Fibroblast of the aortic adventitia (primary cell): ENCODE measurements at regions not wholly inside any gene's neighbourhood (a gene's known extent, or its start where the extent isn't known, plus 50 kb on each side); places are given as distances from the start of the nearest gene placed in this dataset.

ENCODE experiments used
- DNase-seq: peaks from one replicate; pipeline ENCODE4 v3.0.0-alpha.2; 2010; ENCODE audit warnings: low read depth
- H3K4me3 ChIP-seq: 2 replicates; pipeline ENCODE4 v1.5.1; 2011; ENCODE audit warnings: low read depth, mild to moderate bottlenecking, control low read depth, low read length, moderate library complexity
- TF ChIP-seq, protein P1 (sequence below): IDR thresholded peaks from 2 replicates; pipeline ENCODE4 v1.5.1; 2011; ENCODE audit warnings: mild to moderate bottlenecking, low read length, control low read depth, inconsistent platforms; ENCODE audit not compliant: insufficient read depth

GRCh38 chr5:111676926-111677415 lies 80.0 kb downstream of the NREP start:
- DNase-seq: no peak
- TF ChIP-seq, protein P1, sequence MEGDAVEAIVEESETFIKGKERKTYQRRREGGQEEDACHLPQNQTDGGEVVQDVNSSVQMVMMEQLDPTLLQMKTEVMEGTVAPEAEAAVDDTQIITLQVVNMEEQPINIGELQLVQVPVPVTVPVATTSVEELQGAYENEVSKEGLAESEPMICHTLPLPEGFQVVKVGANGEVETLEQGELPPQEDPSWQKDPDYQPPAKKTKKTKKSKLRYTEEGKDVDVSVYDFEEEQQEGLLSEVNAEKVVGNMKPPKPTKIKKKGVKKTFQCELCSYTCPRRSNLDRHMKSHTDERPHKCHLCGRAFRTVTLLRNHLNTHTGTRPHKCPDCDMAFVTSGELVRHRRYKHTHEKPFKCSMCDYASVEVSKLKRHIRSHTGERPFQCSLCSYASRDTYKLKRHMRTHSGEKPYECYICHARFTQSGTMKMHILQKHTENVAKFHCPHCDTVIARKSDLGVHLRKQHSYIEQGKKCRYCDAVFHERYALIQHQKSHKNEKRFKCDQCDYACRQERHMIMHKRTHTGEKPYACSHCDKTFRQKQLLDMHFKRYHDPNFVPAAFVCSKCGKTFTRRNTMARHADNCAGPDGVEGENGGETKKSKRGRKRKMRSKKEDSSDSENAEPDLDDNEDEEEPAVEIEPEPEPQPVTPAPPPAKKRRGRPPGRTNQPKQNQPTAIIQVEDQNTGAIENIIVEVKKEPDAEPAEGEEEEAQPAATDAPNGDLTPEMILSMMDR: no peak
- no peak overlapping the region for H3K4me3 ChIP-seq

GRCh38 chr5:111676466-111676865 lies 80.5 kb downstream of the NREP start:
- no peak overlapping the region for H3K4me3 ChIP-seq
- DNase-seq: peak; percentile 88
- TF ChIP-seq, protein P1: no peak

- no peak for DNase-seq
- TF ChIP-seq, protein P1: no peak
- H3K4me3 ChIP-seq: no peak overlapping the region
These were observed 81.6 kb downstream of the NREP start for GRCh38 chr5:111675201-111675934.

DNA sequence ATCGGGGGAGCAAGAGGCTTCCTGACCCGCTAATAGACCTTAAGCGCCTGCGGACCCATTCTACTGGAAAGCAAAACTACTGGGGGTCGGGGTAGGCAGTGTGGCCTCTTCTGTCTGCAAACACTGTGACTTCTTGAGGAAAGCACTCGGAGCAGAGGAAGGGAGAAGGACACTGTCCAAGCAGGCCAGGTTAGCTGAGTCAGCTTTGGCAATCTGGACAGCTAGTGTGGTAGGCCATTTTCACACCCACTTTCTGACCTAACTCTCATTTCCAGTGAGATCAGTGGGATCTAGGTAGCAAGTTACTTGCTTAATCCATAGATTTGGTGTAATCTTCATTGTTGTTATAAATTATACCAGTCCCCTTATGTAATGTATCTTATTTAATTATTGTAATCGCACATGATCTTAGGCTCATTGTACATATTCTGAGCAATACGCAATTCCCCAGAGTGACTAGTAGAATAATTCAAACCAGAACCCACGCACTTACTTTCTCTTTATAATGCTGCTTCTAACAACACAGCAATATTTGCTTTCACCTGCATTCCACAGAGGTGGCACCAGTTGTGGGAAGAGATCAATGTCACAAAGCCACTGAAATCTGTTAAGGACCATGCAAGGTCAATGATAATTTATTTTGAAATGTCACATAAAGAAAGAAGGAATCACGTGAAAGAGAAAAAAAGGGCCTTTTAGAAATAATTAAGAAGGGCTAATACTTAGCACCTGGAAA lies 82.9 kb downstream of the NREP start:
- DNase-seq: peak; percentile 25
- H3K4me3 ChIP-seq: no peak overlapping the region
- TF ChIP-seq, protein P1: no peak

DNA sequence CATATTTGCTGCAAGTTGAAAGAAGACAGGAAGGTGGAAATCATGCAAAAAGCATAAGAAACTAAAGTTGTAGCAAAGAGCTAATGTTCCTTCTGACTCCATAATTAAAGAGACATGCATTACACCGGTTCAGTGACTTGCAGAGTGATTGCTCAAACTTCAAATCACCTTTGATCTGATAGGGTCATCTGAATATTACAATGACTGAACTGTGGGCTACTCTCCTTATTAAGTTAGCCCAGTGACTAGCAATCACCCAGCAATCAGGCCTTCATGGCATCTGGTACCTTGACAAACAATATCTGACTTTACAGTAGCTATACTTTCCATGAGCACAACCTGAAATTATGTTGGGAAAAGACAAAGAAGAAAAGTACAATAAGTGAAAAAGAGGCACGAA lies 84.9 kb downstream of the NREP start:
- DNase-seq: no peak
- no peak overlapping the region for H3K4me3 ChIP-seq
- TF ChIP-seq, protein P1: no peak

DNA sequence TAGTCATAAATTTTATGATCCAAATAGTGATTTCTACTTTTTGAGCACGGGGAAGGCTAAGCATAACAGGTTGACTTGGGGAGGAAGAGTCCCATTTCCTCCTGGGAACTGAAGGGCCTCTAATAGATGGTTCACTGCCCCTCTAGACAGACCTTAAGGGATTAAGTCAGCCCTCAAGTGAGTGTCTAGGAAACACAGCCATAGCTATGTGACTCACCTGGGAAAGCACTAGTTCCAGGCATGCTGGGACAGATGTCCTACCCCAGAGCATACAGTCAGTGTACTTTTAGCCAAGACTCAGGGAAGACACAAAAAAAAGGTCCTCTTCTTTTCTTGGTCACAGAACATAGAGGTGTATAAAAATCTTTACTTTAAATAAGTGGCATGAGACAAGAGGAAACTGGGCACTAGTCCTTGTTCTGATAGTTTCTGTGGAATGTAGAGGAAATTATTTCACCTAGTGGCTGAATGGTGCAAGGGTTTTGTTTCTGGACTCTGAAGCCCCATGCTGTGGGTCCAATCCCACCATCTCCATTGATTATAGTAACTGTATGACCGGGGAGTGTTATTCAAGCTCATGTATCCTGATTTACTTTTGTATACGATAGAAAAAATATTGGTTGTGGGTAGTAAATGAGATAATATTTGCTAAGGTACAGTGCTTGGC lies 86.0 kb downstream of the NREP start:
- TF ChIP-seq, protein P1: no peak
- no peak for DNase-seq
- no peak overlapping the region for H3K4me3 ChIP-seq
